ENCODE measurements at regions not wholly inside any gene's neighbourhood (a gene's known extent, or its start where the extent isn't known, plus 50 kb on each side); places are given as distances from the start of the nearest gene placed in this dataset.

DNA sequence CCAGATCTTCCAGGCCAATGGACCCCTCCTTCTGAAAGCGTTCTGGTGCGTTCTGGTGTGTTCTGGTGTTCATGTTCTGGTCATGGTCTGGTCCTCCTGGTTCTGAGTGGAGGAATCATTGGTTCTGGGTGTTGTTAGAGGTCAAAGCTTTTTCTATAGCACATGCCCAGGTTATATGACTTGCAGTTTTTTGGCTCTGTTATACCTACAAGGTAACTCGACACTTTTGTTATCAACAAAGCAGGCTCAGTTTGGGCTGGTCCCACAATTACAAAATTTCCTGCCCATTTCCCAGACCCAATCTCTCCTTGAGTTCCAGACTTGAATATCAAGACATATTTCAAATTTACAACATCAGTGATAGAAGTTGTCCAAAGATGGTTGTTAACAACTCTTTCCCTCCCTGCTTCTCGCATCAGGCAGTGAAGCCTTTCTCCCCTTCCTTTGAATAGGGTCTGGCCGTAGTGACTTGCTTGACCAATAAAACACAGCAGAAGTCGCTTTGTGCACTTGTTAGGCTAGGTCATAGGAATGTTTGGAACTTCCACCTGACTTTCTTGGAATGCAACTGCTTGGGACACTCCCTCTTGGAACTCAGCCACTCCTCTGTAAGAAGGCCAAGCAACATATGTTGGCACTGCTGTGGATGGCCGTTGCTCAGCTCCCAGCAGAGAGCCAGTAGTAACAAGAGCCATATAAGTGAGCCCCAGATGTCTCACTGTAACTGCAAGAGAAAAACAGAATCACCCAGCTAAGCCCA is 83.1 kb upstream of the STEAP1B start:
- Histone ChIP-seq H4K91ac (replicated peaks; ENCODE audit: insufficient read length, low read length) (no peak overlapping the region), H3K23me2 (ENCODE audit: low read depth, low read length) (no peaks in the 10 kb centered on the region), H2AK5ac (ENCODE audit: low read depth, low read length) (peak overlapping the region; percentile 88; the same call in 1 of the 2 replicates), H3K27me3 (replicated peaks in 1 of 4; ENCODE audit: control insufficient read depth in 3 of 4, extremely low read depth in 1 of 4, insufficient read depth in 3 of 4, low read length in 3 of 4) (no peaks in the 10 kb centered on the region), H3K18ac (ENCODE audit: extremely low read depth, low read length) (no peak overlapping the region), H3K36me3 (ENCODE audit: control insufficient read depth in 2 of 4, insufficient read depth in 4 of 4, low read length in 3 of 4) (no peaks in the 10 kb centered on the region), H3K9ac (replicated peaks in 1 of 4; ENCODE audit: extremely low read depth in 1 of 4, low read depth in 3 of 4, low read length in 3 of 4) (no peak overlapping the region), H3K4me1 (replicated peaks in 1 of 4; ENCODE audit: control insufficient read depth in 3 of 4, insufficient read depth in 4 of 4, low read length in 3 of 4) (peaks cover 4 to 17% (median 9%) of the 10 kb centered on the region in 4 experiments; a peak in 4 of 7 replicates), H3K4ac (replicated peaks; ENCODE audit: insufficient read length, low read depth, low read length) (no peak overlapping the region), H2BK120ac (replicated peaks; ENCODE audit: low read depth, low read length) (no peak overlapping the region), H3K9me3 (ENCODE audit: insufficient read depth in 2 of 2, low read depth in 1 of 2, low read length in 1 of 2) (no peaks in the 10 kb centered on the region), H3K23ac (ENCODE audit: insufficient read length) (no peak overlapping the region), H3K4me2 (ENCODE audit: insufficient read depth in 1 of 2, low read depth in 2 of 2, low read length in 2 of 2) (no peak overlapping the region), H2AFZ (ENCODE audit: low read length) (peak overlapping the region; percentile 13; the same call in 1 of the 2 replicates), H4K5ac (ENCODE audit: insufficient read length, low read depth, low read length) (no peak overlapping the region), H3K79me2 (ENCODE audit: control insufficient read depth in 1 of 2, insufficient read depth in 2 of 2, low read length in 2 of 2) (no peaks in the 10 kb centered on the region), H2BK5ac (ENCODE audit: low read depth, low read length) (peak overlapping the region; percentile 82), H2BK12ac (ENCODE audit: low read depth, low read length) (peak overlapping the region; percentile 96), H3K79me1 (ENCODE audit: low read depth, low read length) (no peaks in the 10 kb centered on the region), H3K56ac (replicated peaks; ENCODE audit: insufficient read length, low read depth, low read length) (no peak overlapping the region), H3K27ac (ENCODE audit: low read depth, low read length) (no peak overlapping the region), H3K14ac (ENCODE audit: insufficient read length) (no peak overlapping the region), H2BK15ac (ENCODE audit: low read length) (no peak overlapping the region; the same call in 1 of the 2 replicates), H3K4me3 (ENCODE audit: extremely low read depth in 1 of 4, insufficient read depth in 2 of 4, low read depth in 3 of 4, low read length in 4 of 4) (no peak overlapping the region), H4K20me1 (replicated peaks in 1 of 2; ENCODE audit: control insufficient read depth in 1 of 2, insufficient read depth in 2 of 2, low read length in 2 of 2) (no peaks in the 10 kb centered on the region), H2BK20ac (ENCODE audit: low read length) (peak overlapping the region; percentile 95; the same call in 1 of the 2 replicates), H4K8ac (ENCODE audit: extremely low read depth, insufficient read depth, low read length) (no peak overlapping the region)
- no peak for DNase-seq (ENCODE audit: low read depth in 1 of 2, low spot score in 2 of 2)
- FAIRE-seq = peak; percentile 28
- CTCF ChIA-PET (ENCODE audit: partially characterized antibody) = interaction anchor here (0.8 to 10.4 kb wide), 4 partner anchors 10 to 143 kb away, joined by 3 to 145 read pairs (median 52); partner anchors contain the start of gene IL6
- POLR2A ChIA-PET (ENCODE audit: partially characterized antibody) = interaction anchor here (1.3 to 2.5 kb wide), 2 partner anchors 21 to 126 kb away, joined by 4 to 12 read pairs; no protein-coding TSS in a partner anchor
- TF ChIP-seq MAFK (IDR thresholded peaks at IDR 0.05; ENCODE audit: low read depth, low read length) (no peak), TAF7 (optimal IDR thresholded peaks at IDR 0.05; ENCODE audit: borderline replicate concordance, low read depth, low read length) (no peak), SP1 (IDR thresholded peaks at IDR 0.05; ENCODE audit: low read depth, low read length) (no peak), POLR2A (IDR thresholded peaks at IDR 0.05; ENCODE audit: control extremely low read depth in 1 of 2, low read depth in 2 of 2, low read length in 2 of 2) (no peak), TEAD4 (IDR thresholded peaks at IDR 0.05; ENCODE audit: low read depth, low read length) (peak; percentile 79)
- 81% methylated on average over 6 of the region's 7 CpGs; no CpG with 5 or more reads in 1 of the 2 experiments for WGBS, 2 experiments (ENCODE audit: extremely low coverage in 1 of 2, insufficient coverage in 1 of 2, insufficient read length in 1 of 2, insufficient replicate concordance in 2 of 2, low coverage in 1 of 2, low lambda C conversion rate in 2 of 2, missing lambda C conversion rate in 1 of 2)
